GM04504 (cell line): ENCODE measurements at regions not wholly inside any gene's neighbourhood (a gene's known extent, or its start where the extent isn't known, plus 50 kb on each side); places are given as distances from the start of the nearest gene placed in this dataset.

Experiments used
- DNase-seq: peaks from one replicate; pipeline ENCODE4 v3.0.0-alpha.2; 2012; ENCODE audit warnings: low read depth

GRCh38 chr13:74201530-74201929, 67.3 kb upstream of the KLF12 start:
- no peak for DNase-seq

GRCh38 chr13:74200081-74200480, 65.9 kb upstream of the KLF12 start:
- no peak for DNase-seq

GRCh38 chr13:74197677-74198429, 63.6 kb upstream of the KLF12 start:
- no peak for DNase-seq

GRCh38 chr13:74194846-74195245, 60.6 kb upstream of the KLF12 start:
- no peak for DNase-seq

GRCh38 chr13:74193391-74193790, 59.2 kb upstream of the KLF12 start:
- DNase-seq: no peak

GRCh38 chr13:74191410-74191809, 57.2 kb upstream of the KLF12 start:
- no peak for DNase-seq

GRCh38 chr13:74190999-74191398, 56.8 kb upstream of the KLF12 start:
- DNase-seq: no peak

GRCh38 chr13:74187564-74187963, 53.4 kb upstream of the KLF12 start:
- no peak for DNase-seq

- DNase-seq: no peak
These were observed 50.1 kb upstream of the KLF12 start for GRCh38 chr13:74184283-74184682.
